HG03097 (cell line): ENCODE measurements at regions not wholly inside any gene's neighbourhood (a gene's known extent, or its start where the extent isn't known, plus 50 kb on each side); places are given as distances from the start of the nearest gene placed in this dataset.

Experiments
- ATAC-seq: cut with Tn5 transposase; IDR thresholded peaks from one replicate; pipeline ENCODE4 v1.9.1; 2021; ENCODE audit not compliant: unreplicated experiment, low FRiP score

GRCh38 chr16:76963614-76964315, 227.2 kb upstream of the MON1B start:
- no peak for ATAC-seq

GRCh38 chr16:76964464-76965154, 226.4 kb upstream of the MON1B start:
- ATAC-seq = no peak

- ATAC-seq = no peak
These were observed 220.8 kb upstream of the MON1B start for GRCh38 chr16:76970087-76970744.

DNA sequence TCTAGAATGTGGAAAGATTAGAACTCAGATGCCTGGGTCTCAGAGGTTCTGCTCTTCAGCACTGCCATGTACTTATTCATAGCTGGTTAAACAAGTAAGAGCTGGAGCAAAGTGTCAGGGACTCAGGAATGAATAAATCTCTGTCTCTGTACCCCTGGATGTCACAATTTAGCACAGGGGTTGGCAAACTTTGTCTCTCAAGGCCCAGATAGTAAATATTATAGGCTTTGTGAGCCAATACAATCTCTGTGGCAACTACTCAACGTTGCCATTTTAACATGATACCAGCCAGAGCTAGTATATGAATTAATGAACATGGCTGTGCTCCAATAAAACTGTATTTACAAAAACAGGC, 220.3 kb upstream of the MON1B start:
- no peak for ATAC-seq

- peak; percentile 96 for ATAC-seq
These were observed 214.9 kb upstream of the MON1B start for GRCh38 chr16:76976101-76976500.

DNA sequence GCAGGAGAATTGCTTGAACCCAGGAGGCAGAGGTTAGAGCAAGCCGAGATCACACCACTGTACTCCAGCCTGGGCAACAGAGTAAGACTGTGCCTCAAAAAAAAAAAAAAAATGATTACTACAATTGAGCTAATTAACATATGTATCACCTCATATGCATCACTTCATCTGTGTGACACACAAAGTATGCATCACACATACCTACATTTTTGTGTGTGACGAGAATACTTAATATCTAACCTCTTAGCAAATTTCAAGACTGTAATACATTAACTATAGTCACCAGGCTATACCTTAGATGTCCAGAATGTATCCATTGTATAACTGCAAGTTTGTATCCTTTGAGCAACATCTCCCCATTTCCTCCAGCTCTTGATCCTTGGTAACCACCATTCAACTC, 214.2 kb upstream of the MON1B start:
- ATAC-seq = no peak

GRCh38 chr16:76984196-76984595, 206.8 kb upstream of the MON1B start:
- no peak for ATAC-seq

- ATAC-seq = no peak
These were observed 205.5 kb upstream of the MON1B start for GRCh38 chr16:76985392-76986045.

- ATAC-seq = no peak
These were observed 202.5 kb upstream of the MON1B start for GRCh38 chr16:76988526-76988925.

DNA sequence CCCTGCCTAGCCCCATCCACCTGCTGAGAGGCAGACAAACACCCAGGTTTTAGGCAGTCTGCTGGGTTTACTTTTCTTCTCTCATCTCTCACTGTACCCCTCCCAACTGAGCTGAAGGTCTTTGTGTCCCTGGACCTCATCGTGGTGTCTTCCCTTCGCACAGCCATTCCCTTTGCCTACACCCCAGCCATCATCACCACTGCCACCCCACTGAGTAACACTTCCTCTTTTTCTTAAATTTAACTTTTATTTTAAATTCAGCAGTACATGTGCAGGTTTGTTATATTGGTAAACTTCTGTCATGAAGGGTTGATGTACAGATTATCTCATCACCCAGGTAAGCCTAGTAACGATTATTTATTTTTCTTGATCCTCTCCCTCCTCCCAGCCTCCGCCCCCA, 188.3 kb upstream of the MON1B start:
- no peak for ATAC-seq

DNA sequence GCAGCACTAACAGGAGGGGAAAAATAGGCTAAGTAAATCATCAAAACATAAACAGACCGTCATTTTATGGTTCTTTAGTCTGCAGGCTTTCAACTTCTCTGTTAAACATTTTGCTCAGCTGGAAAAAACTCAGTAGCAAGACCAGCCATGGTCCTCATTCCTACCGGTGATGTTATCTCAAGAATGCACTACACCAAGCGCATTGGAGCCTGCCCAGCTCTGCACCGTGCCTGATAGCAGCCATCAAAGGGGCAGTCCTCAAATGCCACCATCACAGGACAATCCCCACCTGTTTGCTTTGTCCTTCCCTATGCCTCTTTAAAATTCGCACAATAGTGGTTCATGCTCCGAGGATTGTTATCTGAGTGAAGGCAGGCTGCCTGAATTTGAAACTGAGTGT, 181.5 kb upstream of the MON1B start:
- ATAC-seq = no peak

GRCh38 chr16:77014441-77014840, 176.5 kb upstream of the MON1B start:
- no peak for ATAC-seq

DNA sequence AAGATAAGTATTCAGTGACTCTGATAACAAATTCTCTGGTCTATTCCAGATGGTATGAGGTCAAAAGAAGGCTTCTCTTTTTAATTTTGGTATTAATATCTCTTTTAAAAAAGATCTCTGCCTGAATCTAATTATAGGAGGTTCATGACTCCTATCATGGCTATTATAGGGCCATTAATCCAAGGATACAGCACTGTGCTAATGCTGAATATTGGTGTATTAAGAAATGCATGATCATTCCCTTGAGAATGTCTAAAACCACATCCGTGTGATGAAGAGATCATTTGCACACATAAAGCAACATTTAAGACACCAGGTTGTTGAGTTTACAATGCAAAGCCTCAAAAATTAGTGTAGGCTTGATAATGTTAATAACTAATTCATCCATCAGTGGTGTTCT, 160.4 kb upstream of the MON1B start:
- ATAC-seq = no peak

DNA sequence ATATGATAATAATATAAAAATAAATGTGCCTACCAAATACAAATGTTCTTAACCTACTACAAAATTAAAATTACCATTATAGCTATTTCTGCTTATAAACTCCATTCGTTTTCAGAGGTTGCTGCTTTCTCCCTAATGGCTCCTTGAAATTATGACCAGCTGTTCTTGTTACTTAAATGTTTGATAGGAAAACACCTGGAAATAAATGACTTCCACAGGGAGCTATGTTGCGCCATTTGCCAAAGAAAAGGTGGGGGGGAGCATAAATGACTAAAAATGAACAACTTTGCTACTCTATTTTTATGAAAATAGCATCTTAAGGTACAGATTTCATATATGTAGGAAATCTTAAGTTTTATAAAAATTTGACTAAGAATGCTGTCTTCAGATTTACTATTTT, 157.5 kb upstream of the MON1B start:
- no peak for ATAC-seq

DNA sequence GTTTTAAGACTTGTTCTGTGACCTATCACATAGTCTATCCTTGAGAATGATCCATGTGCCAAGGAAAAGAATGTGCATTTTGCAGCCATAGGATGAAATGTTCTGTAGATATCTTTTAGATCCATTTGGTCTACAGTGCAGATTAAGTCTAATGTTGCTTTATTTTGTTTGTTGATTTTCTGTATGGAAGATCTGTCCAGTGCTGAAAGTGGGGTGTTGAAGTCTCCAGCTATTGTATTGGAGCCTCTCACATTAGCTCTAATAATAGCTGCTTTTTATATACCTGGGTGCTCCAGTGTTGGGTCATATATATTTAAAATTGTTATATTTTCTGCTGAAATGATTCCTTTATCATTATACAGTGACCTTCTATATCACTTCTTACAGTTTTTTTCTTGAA, 155.6 kb upstream of the MON1B start:
- ATAC-seq = no peak

- ATAC-seq = no peak
These were observed 153.2 kb upstream of the MON1B start for GRCh38 chr16:77037696-77038347.

- no peak for ATAC-seq
These were observed 149.5 kb upstream of the MON1B start for GRCh38 chr16:77041468-77041867.

GRCh38 chr16:77043076-77043475, 147.9 kb upstream of the MON1B start:
- ATAC-seq = no peak

DNA sequence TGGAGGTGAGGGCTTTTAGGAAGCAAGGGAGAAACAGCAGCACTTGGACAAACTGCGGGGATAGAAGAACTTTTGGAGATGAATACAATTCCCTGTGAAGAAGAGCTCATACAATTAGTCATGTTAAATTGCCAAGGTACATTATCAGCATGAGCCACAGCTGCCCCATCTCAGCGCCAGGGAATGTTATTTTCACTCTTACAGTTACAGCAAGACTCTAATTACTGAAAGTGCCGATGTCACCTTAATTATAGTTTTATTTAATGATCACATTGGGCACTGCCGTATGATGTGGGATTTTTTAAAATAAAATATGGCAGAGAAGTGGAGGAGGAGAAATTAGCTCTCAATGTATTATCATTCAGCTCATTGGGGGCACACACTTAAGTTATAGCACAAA, 144.8 kb upstream of the MON1B start:
- ATAC-seq = no peak

DNA sequence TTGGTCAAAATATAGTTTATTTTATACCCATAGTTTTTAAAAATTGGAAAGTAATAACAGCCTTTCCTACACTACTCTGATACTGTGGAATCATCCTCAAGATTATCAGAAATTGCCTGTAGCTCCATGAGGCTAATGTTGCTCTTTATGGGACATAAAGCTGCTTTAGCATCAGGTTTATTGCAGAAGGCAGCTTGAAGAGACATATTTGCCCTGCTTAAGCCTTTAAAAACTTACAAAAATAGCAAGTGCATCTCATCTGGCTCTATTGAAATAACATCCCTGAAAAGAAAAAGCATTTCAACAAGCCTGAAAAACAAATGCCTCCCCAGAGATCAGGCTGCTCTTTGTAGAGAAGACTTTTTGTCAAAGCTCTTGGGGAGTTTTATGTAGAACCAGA, 142.9 kb upstream of the MON1B start:
- no peak for ATAC-seq

- ATAC-seq = no peak
These were observed 141.4 kb upstream of the MON1B start for GRCh38 chr16:77049577-77049976.
